Keratinocyte (primary cell): ENCODE measurements at regions not wholly inside any gene's neighbourhood (a gene's known extent, or its start where the extent isn't known, plus 50 kb on each side); places are given as distances from the start of the nearest gene placed in this dataset.

ENCODE experiments used
- DNase-seq: peaks from one replicate; pipeline ENCODE4 v3.0.0-alpha.2; 2011; ENCODE audit warnings: low read depth, missing footprints, low spot score
- FAIRE-seq: peaks from 2 replicates; lab custom pipeline; 2011; peaks lifted over from hg19 to GRCh38; lab: Jason Lieb, UNC
- H2AFZ ChIP-seq: 2 replicates; pipeline ENCODE4 v1.6.0; 2012; ENCODE audit warnings: low read length, control low read depth, inconsistent platforms; ENCODE audit not compliant: control insufficient read depth
- H3K27ac ChIP-seq: 2 replicates; pipeline ENCODE4 v1.5.1; 2011; ENCODE audit warnings: low read length; ENCODE audit not compliant: control insufficient read depth, insufficient read depth
- H3K27me3 ChIP-seq: 3 replicates; pipeline ENCODE4 v1.6.0; 2011; ENCODE audit warnings: low read length; ENCODE audit not compliant: control insufficient read depth, insufficient read depth; ENCODE audit errors: extremely low read depth
- H3K36me3 ChIP-seq, 2 experiments: 2 replicates in 1 of 2; 3 replicates in 1 of 2; pipeline ENCODE4 v1.5.1; 2011; ENCODE audit warnings: low read length in 2 of 2, mild to moderate bottlenecking in 1 of 2; ENCODE audit not compliant: control insufficient read depth in 2 of 2, insufficient read depth in 2 of 2; ENCODE audit errors: extremely low read depth in 1 of 2
- H3K4me1 ChIP-seq: 3 replicates; pipeline ENCODE4 v1.5.1; 2011; ENCODE audit warnings: low read length; ENCODE audit not compliant: control insufficient read depth, insufficient read depth; ENCODE audit errors: extremely low read depth
- H3K4me2 ChIP-seq: 3 replicates; pipeline ENCODE4 v1.6.0; 2011; ENCODE audit warnings: low read depth, low read length; ENCODE audit not compliant: control insufficient read depth, insufficient read depth; ENCODE audit errors: extremely low read depth
- H3K4me3 ChIP-seq, 3 experiments: fragments of 200-600 bp in 1 of 3; sonication (generic) in 1 of 3; 2 replicates in 2 of 3; 3 replicates in 1 of 3; pipeline ENCODE4 v1.5.1; 2011 to 2016; ENCODE audit warnings: low read length in 3 of 3, mild to moderate bottlenecking in 3 of 3, control low read depth in 2 of 3, inconsistent platforms in 1 of 3, low read depth in 1 of 3, mixed read lengths in 1 of 3, mixed run types in 1 of 3, moderate library complexity in 1 of 3; ENCODE audit not compliant: control insufficient read depth in 2 of 3, insufficient read depth in 2 of 3; ENCODE audit errors: extremely low read depth in 1 of 3
- H3K79me2 ChIP-seq: 2 replicates; pipeline ENCODE4 v1.6.0; 2012; ENCODE audit warnings: low read length; ENCODE audit not compliant: control insufficient read depth, insufficient read depth
- H3K9ac ChIP-seq: 3 replicates; pipeline ENCODE4 v1.6.0; 2011; ENCODE audit warnings: low read length; ENCODE audit not compliant: control insufficient read depth, insufficient read depth; ENCODE audit errors: extremely low read depth
- H3K9me1 ChIP-seq: 3 replicates; pipeline ENCODE4 v1.6.0; 2011; ENCODE audit warnings: low read length; ENCODE audit not compliant: control insufficient read depth, insufficient read depth; ENCODE audit errors: extremely low read depth
- H3K9me3 ChIP-seq: 2 replicates; pipeline ENCODE4 v1.5.1; 2012; ENCODE audit warnings: low read depth, low read length; ENCODE audit not compliant: control insufficient read depth
- H4K20me1 ChIP-seq: 3 replicates; pipeline ENCODE4 v1.6.0; 2011; ENCODE audit warnings: low read length; ENCODE audit not compliant: control insufficient read depth, insufficient read depth; ENCODE audit errors: extremely low read depth
- EZH2 ChIP-seq: IDR thresholded peaks from one replicate; pipeline ENCODE4 v1.6.1; 2012; ENCODE audit warnings: inconsistent platforms, mild to moderate bottlenecking, low read length, moderate library complexity
- dilution Hi-C: fragments of 300-500 bp; cut with MboI; formaldehyde crosslinking; loops from one replicate; pipeline ENCODE4 v1.7.0; 2020; ENCODE audit warnings: low sequenced_read_pairs; ENCODE audit not compliant: extremely low pct_ligation_motif_present
- TF ChIP-seq, protein P1 (sequence below), 3 experiments: IDR thresholded peaks in 1 of 3; conservative IDR thresholded peaks in 1 of 3; optimal IDR thresholded peaks in 1 of 3; 2 replicates in 2 of 3; 3 replicates in 1 of 3; pipeline versions ENCODE3 to v1.5.1; 2011; ENCODE audit warnings: low read length in 3 of 3, mild to moderate bottlenecking in 3 of 3, moderate library complexity in 2 of 3, control low read depth in 1 of 3, inconsistent platforms in 1 of 3; ENCODE audit not compliant: insufficient read depth in 2 of 3; ENCODE audit errors: extremely low read depth in 1 of 3

DNA sequence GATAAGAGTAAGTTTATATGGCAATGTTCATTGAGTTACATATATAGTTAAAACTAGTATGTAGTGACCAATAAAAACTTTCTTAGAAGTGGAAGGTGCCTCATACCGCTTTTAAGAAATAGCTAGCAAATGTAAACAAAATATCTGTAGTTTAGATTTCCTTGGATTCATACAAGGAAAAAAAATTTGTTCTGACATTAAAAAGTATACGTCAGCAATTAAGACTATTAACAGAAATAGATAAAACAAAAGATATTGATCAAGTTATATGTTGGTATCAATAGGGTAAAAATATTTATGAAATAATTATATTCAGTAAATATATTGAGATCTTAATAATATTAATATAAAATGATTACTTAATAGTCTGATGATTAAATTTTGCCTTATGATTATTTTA lies 718.8 kb upstream of the LRFN5 start:
- H3K27ac ChIP-seq = no peak overlapping the region
- H3K79me2 ChIP-seq = no peaks in the 10 kb centered on the region
- no peaks in the 10 kb centered on the region for H3K36me3 ChIP-seq
- no peak overlapping the region for H2AFZ ChIP-seq
- H3K4me2 ChIP-seq = no peak overlapping the region
- TF ChIP-seq, protein P1, sequence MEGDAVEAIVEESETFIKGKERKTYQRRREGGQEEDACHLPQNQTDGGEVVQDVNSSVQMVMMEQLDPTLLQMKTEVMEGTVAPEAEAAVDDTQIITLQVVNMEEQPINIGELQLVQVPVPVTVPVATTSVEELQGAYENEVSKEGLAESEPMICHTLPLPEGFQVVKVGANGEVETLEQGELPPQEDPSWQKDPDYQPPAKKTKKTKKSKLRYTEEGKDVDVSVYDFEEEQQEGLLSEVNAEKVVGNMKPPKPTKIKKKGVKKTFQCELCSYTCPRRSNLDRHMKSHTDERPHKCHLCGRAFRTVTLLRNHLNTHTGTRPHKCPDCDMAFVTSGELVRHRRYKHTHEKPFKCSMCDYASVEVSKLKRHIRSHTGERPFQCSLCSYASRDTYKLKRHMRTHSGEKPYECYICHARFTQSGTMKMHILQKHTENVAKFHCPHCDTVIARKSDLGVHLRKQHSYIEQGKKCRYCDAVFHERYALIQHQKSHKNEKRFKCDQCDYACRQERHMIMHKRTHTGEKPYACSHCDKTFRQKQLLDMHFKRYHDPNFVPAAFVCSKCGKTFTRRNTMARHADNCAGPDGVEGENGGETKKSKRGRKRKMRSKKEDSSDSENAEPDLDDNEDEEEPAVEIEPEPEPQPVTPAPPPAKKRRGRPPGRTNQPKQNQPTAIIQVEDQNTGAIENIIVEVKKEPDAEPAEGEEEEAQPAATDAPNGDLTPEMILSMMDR (optimal IDR thresholded peaks at IDR 0.05 in 1 of 3, IDR thresholded peaks at IDR 0.05 in 1 of 3, conservative IDR thresholded peaks at IDR 0.05 in 1 of 3; ENCODE audit: extremely low read depth in 1 of 3, insufficient read depth in 2 of 3, low read length in 3 of 3) = no peak
- no peak for TF ChIP-seq EZH2
- H3K27me3 ChIP-seq = no peaks in the 10 kb centered on the region
- no peaks in the 10 kb centered on the region for H4K20me1 ChIP-seq
- dilution Hi-C loops = no loop called here
- H3K9me3 ChIP-seq = peaks cover 4% of the 10 kb centered on the region
- H3K4me3 ChIP-seq = no peak overlapping the region
- H3K4me1 ChIP-seq = no peaks in the 10 kb centered on the region
- DNase-seq (no peak), FAIRE-seq (no peak)
- no peak overlapping the region for H3K9ac ChIP-seq
- H3K9me1 ChIP-seq = no peaks in the 10 kb centered on the region

DNA sequence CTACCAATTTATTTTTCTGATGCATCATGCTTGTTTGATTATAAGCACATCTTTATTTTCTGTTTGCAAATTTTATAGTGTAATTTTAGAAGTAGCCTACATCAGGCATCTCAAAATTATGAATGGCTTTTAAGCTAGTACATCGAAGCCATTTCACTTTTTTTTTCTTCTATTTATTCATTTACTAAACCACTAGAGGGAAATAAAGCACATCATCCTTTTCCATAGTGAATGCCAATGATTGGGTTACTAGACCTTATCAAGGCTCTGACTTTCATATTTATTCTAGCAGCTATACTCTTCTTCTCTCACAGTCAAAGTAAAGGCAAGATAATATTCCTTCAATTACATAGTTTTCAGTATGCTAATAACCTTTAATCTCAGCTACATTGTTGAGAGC lies 736.4 kb upstream of the LRFN5 start:
- Histone ChIP-seq H3K4me2 (no peak overlapping the region), H3K4me1 (no peaks in the 10 kb centered on the region), H3K27me3 (no peaks in the 10 kb centered on the region), H3K9ac (no peak overlapping the region), H2AFZ (no peak overlapping the region), H3K9me1 (no peaks in the 10 kb centered on the region), H3K9me3 (no peaks in the 10 kb centered on the region), H3K79me2 (no peaks in the 10 kb centered on the region), H3K4me3 (no peak overlapping the region), H3K27ac (no peak overlapping the region), H4K20me1 (no peaks in the 10 kb centered on the region), H3K36me3 (no peaks in the 10 kb centered on the region)
- dilution Hi-C loops = no loop called here
- no peak for TF ChIP-seq EZH2
- TF ChIP-seq, protein P1 (optimal IDR thresholded peaks at IDR 0.05 in 1 of 3, IDR thresholded peaks at IDR 0.05 in 1 of 3, conservative IDR thresholded peaks at IDR 0.05 in 1 of 3; ENCODE audit: extremely low read depth in 1 of 3, insufficient read depth in 2 of 3, low read length in 3 of 3) = no peak
- DNase-seq = no peak
- no peak for FAIRE-seq
